ENCODE measurements at regions not wholly inside any gene's neighbourhood (a gene's known extent, or its start where the extent isn't known, plus 50 kb on each side); places are given as distances from the start of the nearest gene placed in this dataset.
"Not testable (repeated sequence)": the region's sequence is repeated elsewhere in the genome, so short reads cannot be mapped to it uniquely, and the experiment has no call there.

GRCh38 chr21:32829504-32829903 lies 57.9 kb upstream of the PAXBP1 start:
- DNase-seq, result no peak
- H2BK120ac ChIP-seq (ENCODE audit: insufficient read depth, low read length, poor library complexity), result no peak overlapping the region
- H4K91ac ChIP-seq (ENCODE audit: low read depth, low read length), result no peak overlapping the region
- no peaks in the 10 kb centered on the region for H3K36me3 ChIP-seq (ENCODE audit: control insufficient read depth in 1 of 2, insufficient read depth in 2 of 2, low read length in 2 of 2)
- no peak overlapping the region for H3K27ac ChIP-seq (ENCODE audit: low read depth, low read length)
- no peak overlapping the region for H3K23ac ChIP-seq (ENCODE audit: low read length)
- H3K9ac ChIP-seq (ENCODE audit: low read length), result no peak overlapping the region
- no peak overlapping the region for H3K4me2 ChIP-seq (ENCODE audit: low read length)
- H3K9me3 ChIP-seq (ENCODE audit: insufficient read depth, low read depth, low read length), result no peaks in the 10 kb centered on the region
- H2BK5ac ChIP-seq (ENCODE audit: low read depth, low read length, poor library complexity), result no peak overlapping the region
- no peaks in the 10 kb centered on the region for H3K27me3 ChIP-seq (ENCODE audit: insufficient read depth, low read length)
- H3K18ac ChIP-seq (ENCODE audit: low read length), result no peak overlapping the region
- H4K8ac ChIP-seq (ENCODE audit: low read depth, low read length), result no peak overlapping the region
- no peaks in the 10 kb centered on the region for H3K79me2 ChIP-seq (ENCODE audit: control insufficient read depth, insufficient read depth, low read length, poor library complexity)
- H3K4ac ChIP-seq (ENCODE audit: low read depth, low read length), result no peak overlapping the region
- H3K4me1 ChIP-seq (ENCODE audit: control insufficient read depth in 1 of 2, insufficient read depth in 2 of 2, low read length in 2 of 2), result no peaks in the 10 kb centered on the region
- H2BK12ac ChIP-seq (ENCODE audit: low read length), result no peak overlapping the region
- no peak overlapping the region for H3K14ac ChIP-seq (ENCODE audit: low read length)
- no peak overlapping the region for H2AFZ ChIP-seq (ENCODE audit: insufficient read depth, low read length, poor library complexity)
- H2AK5ac ChIP-seq (ENCODE audit: low read length), result no peak overlapping the region
- H3K4me3 ChIP-seq (ENCODE audit: low read depth, low read length), result no peak overlapping the region
- H3K79me1 ChIP-seq (ENCODE audit: low read length), result no peaks in the 10 kb centered on the region
- H4K12ac ChIP-seq (ENCODE audit: low read depth, low read length), result no peak overlapping the region
- WGBS (ENCODE audit: extremely low coverage, insufficient coverage, insufficient read length), result no CpG with 5 or more reads among the region's 2 CpGs

GRCh38 chr21:32831779-32832178 lies 60.2 kb upstream of the PAXBP1 start:
- H3K4me3 ChIP-seq (ENCODE audit: low read depth, low read length); H4K8ac ChIP-seq (ENCODE audit: low read depth, low read length); H2BK120ac ChIP-seq (ENCODE audit: insufficient read depth, low read length, poor library complexity); H2BK12ac ChIP-seq (ENCODE audit: low read length); H3K27ac ChIP-seq (ENCODE audit: low read depth, low read length); H3K23ac ChIP-seq (ENCODE audit: low read length); H3K36me3 ChIP-seq (ENCODE audit: control insufficient read depth in 1 of 2, insufficient read depth in 2 of 2, low read length in 2 of 2); H3K79me2 ChIP-seq (ENCODE audit: control insufficient read depth, insufficient read depth, low read length, poor library complexity); H3K14ac ChIP-seq (ENCODE audit: low read length); H2BK5ac ChIP-seq (ENCODE audit: low read depth, low read length, poor library complexity); H3K18ac ChIP-seq (ENCODE audit: low read length); H3K9me3 ChIP-seq (ENCODE audit: insufficient read depth, low read depth, low read length); H3K4ac ChIP-seq (ENCODE audit: low read depth, low read length); H4K12ac ChIP-seq (ENCODE audit: low read depth, low read length); DNase-seq; H4K91ac ChIP-seq (ENCODE audit: low read depth, low read length); H3K4me2 ChIP-seq (ENCODE audit: low read length); H2AK5ac ChIP-seq (ENCODE audit: low read length); H2AFZ ChIP-seq (ENCODE audit: insufficient read depth, low read length, poor library complexity); H3K4me1 ChIP-seq (ENCODE audit: control insufficient read depth in 1 of 2, insufficient read depth in 2 of 2, low read length in 2 of 2); H3K27me3 ChIP-seq (ENCODE audit: insufficient read depth, low read length); H3K79me1 ChIP-seq (ENCODE audit: low read length); H3K9ac ChIP-seq (ENCODE audit: low read length): not testable (repeated sequence)
- WGBS (ENCODE audit: extremely low coverage, insufficient coverage, insufficient read length), result no CpG with 5 or more reads among the region's 10 CpGs

DNA sequence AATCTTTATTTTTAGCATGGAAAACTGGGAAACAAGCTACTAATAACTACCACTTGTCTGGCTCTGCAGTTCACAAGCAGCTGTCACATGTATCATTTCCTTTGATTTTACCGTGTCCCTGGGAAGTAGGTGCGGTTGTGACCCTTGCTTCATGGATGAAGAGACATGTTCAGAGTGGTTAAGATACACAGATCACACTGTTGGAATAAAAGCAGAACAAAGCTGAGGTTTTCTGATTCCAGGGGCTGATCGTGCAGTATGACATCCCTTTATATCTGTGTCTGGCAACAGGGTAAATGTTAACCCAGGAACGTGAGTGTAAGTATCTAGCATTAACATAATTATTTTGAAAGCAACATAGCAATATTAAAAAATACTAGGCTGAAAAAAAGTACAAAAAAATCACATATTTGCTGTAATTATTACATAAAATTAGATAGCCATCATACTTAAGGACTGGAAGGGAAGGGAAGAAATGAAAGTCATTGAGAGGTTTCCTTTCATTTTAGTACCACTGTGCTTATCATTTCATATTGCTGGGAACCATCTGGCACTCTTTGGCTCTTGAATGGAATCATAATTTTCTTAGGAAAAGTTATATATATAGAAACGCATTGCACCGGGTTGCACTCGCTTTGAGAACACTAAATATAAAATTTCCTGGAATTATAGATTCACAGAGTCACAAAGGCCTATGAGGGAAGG lies 62.8 kb upstream of the PAXBP1 start:
- DNase-seq, result no peak
- no peak overlapping the region for H3K4me2 ChIP-seq (ENCODE audit: low read length)
- H3K23ac ChIP-seq (ENCODE audit: low read length), result no peak overlapping the region
- no peak overlapping the region for H2BK120ac ChIP-seq (ENCODE audit: insufficient read depth, low read length, poor library complexity)
- H3K79me1 ChIP-seq (ENCODE audit: low read length), result no peaks in the 10 kb centered on the region
- no peak overlapping the region for H3K4ac ChIP-seq (ENCODE audit: low read depth, low read length)
- H3K4me1 ChIP-seq (ENCODE audit: control insufficient read depth in 1 of 2, insufficient read depth in 2 of 2, low read length in 2 of 2), result no peaks in the 10 kb centered on the region
- H3K27me3 ChIP-seq (ENCODE audit: insufficient read depth, low read length), result no peaks in the 10 kb centered on the region
- H2BK5ac ChIP-seq (ENCODE audit: low read depth, low read length, poor library complexity), result no peak overlapping the region
- no peak overlapping the region for H2BK12ac ChIP-seq (ENCODE audit: low read length)
- H3K4me3 ChIP-seq (ENCODE audit: low read depth, low read length), result no peak overlapping the region
- no peak overlapping the region for H3K27ac ChIP-seq (ENCODE audit: low read depth, low read length)
- no peaks in the 10 kb centered on the region for H3K36me3 ChIP-seq (ENCODE audit: control insufficient read depth in 1 of 2, insufficient read depth in 2 of 2, low read length in 2 of 2)
- WGBS (ENCODE audit: extremely low coverage, insufficient coverage, insufficient read length), result no CpG with 5 or more reads among the region's 7 CpGs
- H3K9ac ChIP-seq (ENCODE audit: low read length), result no peak overlapping the region
- no peaks in the 10 kb centered on the region for H3K9me3 ChIP-seq (ENCODE audit: insufficient read depth, low read depth, low read length)
- H4K8ac ChIP-seq (ENCODE audit: low read depth, low read length), result no peak overlapping the region
- H4K91ac ChIP-seq (ENCODE audit: low read depth, low read length), result no peak overlapping the region
- no peak overlapping the region for H4K12ac ChIP-seq (ENCODE audit: low read depth, low read length)
- H3K18ac ChIP-seq (ENCODE audit: low read length), result no peak overlapping the region
- no peak overlapping the region for H2AFZ ChIP-seq (ENCODE audit: insufficient read depth, low read length, poor library complexity)
- no peak overlapping the region for H3K14ac ChIP-seq (ENCODE audit: low read length)
- H3K79me2 ChIP-seq (ENCODE audit: control insufficient read depth, insufficient read depth, low read length, poor library complexity), result no peaks in the 10 kb centered on the region
- no peak overlapping the region for H2AK5ac ChIP-seq (ENCODE audit: low read length)

DNA sequence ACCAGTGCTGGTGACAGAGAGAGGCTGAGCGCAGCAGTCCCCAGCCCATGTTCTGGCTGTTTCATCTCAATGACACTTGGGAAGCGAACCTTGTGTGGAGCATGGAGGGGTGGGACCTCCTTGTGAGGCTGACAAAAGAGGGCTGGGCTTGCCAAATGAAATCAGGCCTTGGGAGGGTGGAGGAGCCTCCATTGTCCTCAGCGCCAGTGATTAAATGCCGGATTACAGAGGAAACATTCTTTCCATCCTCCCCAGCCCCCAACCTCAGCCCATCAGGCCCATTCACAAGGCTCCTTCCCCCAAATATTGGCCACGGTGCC lies 63.3 kb upstream of the PAXBP1 start:
- Histone ChIP-seq H2BK5ac (ENCODE audit: low read depth, low read length, poor library complexity) (no peak overlapping the region), H3K18ac (ENCODE audit: low read length) (no peak overlapping the region), H2BK120ac (ENCODE audit: insufficient read depth, low read length, poor library complexity) (no peak overlapping the region), H3K79me2 (ENCODE audit: control insufficient read depth, insufficient read depth, low read length, poor library complexity) (no peaks in the 10 kb centered on the region), H2AFZ (ENCODE audit: insufficient read depth, low read length, poor library complexity) (no peak overlapping the region), H3K9ac (ENCODE audit: low read length) (no peak overlapping the region), H2AK5ac (ENCODE audit: low read length) (no peak overlapping the region), H4K12ac (ENCODE audit: low read depth, low read length) (no peak overlapping the region), H3K9me3 (ENCODE audit: insufficient read depth, low read depth, low read length) (no peaks in the 10 kb centered on the region), H3K23ac (ENCODE audit: low read length) (no peak overlapping the region), H4K8ac (ENCODE audit: low read depth, low read length) (no peak overlapping the region), H3K4me1 (ENCODE audit: control insufficient read depth in 1 of 2, insufficient read depth in 2 of 2, low read length in 2 of 2) (no peaks in the 10 kb centered on the region), H3K27me3 (ENCODE audit: insufficient read depth, low read length) (no peaks in the 10 kb centered on the region), H3K27ac (ENCODE audit: low read depth, low read length) (no peak overlapping the region), H4K91ac (ENCODE audit: low read depth, low read length) (no peak overlapping the region), H3K4ac (ENCODE audit: low read depth, low read length) (no peak overlapping the region), H2BK12ac (ENCODE audit: low read length) (no peak overlapping the region), H3K79me1 (ENCODE audit: low read length) (no peaks in the 10 kb centered on the region), H3K14ac (ENCODE audit: low read length) (no peak overlapping the region), H3K4me2 (ENCODE audit: low read length) (no peak overlapping the region), H3K4me3 (ENCODE audit: low read depth, low read length) (no peak overlapping the region), H3K36me3 (ENCODE audit: control insufficient read depth in 1 of 2, insufficient read depth in 2 of 2, low read length in 2 of 2) (no peaks in the 10 kb centered on the region)
- no peak for DNase-seq
- WGBS (ENCODE audit: extremely low coverage, insufficient coverage, insufficient read length), result no CpG with 5 or more reads among the region's 5 CpGs

All from trophoblast cell (in vitro differentiated cells and primary cell).